ENCODE measurements at regions not wholly inside any gene's neighbourhood (a gene's known extent, or its start where the extent isn't known, plus 50 kb on each side); places are given as distances from the start of the nearest gene placed in this dataset.

DNA sequence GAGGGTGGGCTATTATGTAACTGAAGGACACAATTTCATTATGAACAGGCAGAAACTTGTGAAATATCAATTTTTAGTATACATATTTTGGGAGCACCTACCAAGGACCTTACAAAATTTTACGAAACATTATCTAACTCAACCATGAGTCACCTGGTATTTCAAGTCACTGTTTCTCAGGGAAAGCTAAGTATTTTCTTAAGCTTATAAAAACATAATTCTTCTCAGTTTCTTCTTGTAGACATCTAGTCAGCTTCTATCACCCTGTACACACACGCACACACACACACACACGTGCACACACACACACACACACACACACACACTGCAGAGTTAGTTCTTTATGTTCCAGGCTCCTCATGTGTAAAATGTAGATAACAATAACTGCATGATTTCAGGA lies 658.3 kb downstream of the TUSC7 start:
- no peaks in the 10 kb centered on the region for H3K27me3 ChIP-seq
- H3K9me3 ChIP-seq, result no peaks in the 10 kb centered on the region
- TF ChIP-seq, protein P1, sequence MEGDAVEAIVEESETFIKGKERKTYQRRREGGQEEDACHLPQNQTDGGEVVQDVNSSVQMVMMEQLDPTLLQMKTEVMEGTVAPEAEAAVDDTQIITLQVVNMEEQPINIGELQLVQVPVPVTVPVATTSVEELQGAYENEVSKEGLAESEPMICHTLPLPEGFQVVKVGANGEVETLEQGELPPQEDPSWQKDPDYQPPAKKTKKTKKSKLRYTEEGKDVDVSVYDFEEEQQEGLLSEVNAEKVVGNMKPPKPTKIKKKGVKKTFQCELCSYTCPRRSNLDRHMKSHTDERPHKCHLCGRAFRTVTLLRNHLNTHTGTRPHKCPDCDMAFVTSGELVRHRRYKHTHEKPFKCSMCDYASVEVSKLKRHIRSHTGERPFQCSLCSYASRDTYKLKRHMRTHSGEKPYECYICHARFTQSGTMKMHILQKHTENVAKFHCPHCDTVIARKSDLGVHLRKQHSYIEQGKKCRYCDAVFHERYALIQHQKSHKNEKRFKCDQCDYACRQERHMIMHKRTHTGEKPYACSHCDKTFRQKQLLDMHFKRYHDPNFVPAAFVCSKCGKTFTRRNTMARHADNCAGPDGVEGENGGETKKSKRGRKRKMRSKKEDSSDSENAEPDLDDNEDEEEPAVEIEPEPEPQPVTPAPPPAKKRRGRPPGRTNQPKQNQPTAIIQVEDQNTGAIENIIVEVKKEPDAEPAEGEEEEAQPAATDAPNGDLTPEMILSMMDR (IDR thresholded peaks at IDR 0.05), result no peak
- no peaks in the 10 kb centered on the region for H3K4me1 ChIP-seq
- H3K27ac ChIP-seq, result no peak overlapping the region
- DNase-seq, result no peak
- H3K36me3 ChIP-seq, result no peaks in the 10 kb centered on the region
- H3K4me3 ChIP-seq, result no peak overlapping the region
- intact Hi-C loops (cut with DNase I; ENCODE audit: low total_unique reads), result no loop called here

DNA sequence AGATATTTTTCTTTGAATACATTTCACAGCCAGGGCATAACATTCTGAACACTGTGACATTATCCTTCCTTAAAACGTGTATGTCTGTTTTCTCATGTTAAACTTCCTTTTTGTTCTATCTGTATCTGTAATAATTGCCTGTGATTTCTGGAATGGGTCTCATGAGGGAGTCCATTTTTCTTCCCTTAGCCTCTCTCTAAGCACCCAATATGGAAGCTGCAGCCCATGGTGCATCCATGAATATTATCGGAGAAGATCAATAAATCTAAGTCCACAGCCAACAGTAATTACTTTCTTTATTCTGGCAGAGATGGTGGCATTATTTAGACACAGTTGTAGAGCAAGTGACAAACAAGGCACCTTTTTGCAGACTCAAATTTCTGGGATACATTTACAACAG lies 671.1 kb downstream of the TUSC7 start:
- DNase-seq, result no peak
- TF ChIP-seq, protein P1 (IDR thresholded peaks at IDR 0.05), result no peak
- H3K36me3 ChIP-seq, result no peaks in the 10 kb centered on the region
- no peaks in the 10 kb centered on the region for H3K4me1 ChIP-seq
- no peak overlapping the region for H3K4me3 ChIP-seq
- H3K9me3 ChIP-seq, result no peaks in the 10 kb centered on the region
- no peaks in the 10 kb centered on the region for H3K27me3 ChIP-seq
- no peak overlapping the region for H3K27ac ChIP-seq
- intact Hi-C loops (cut with DNase I; ENCODE audit: low total_unique reads), result no loop called here

DNA sequence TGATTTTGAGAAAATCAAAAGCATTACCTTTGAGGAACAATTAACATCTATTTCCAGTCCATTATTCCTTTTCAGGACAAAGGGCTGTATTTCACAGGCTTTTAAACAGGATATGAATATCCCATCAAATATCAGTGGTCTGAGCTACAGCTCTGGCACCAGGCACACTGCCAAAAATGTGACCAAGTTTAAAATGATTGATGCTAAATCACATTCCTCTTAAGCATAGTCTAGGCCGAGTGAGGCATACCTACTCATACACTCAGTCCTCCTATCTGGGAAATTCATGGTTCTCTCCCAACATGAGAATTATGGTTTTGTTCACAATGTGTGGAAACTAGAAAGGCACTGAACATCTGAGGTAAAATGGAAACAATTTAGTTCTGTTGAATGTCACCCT lies 683.5 kb downstream of the TUSC7 start:
- H3K4me1 ChIP-seq, result no peaks in the 10 kb centered on the region
- H3K9me3 ChIP-seq, result no peaks in the 10 kb centered on the region
- TF ChIP-seq, protein P1 (IDR thresholded peaks at IDR 0.05), result no peak
- no peaks in the 10 kb centered on the region for H3K27me3 ChIP-seq
- intact Hi-C loops (cut with DNase I; ENCODE audit: low total_unique reads), result no loop called here
- H3K36me3 ChIP-seq, result no peaks in the 10 kb centered on the region
- no peak overlapping the region for H3K4me3 ChIP-seq
- H3K27ac ChIP-seq, result no peak overlapping the region
- no peak for DNase-seq

DNA sequence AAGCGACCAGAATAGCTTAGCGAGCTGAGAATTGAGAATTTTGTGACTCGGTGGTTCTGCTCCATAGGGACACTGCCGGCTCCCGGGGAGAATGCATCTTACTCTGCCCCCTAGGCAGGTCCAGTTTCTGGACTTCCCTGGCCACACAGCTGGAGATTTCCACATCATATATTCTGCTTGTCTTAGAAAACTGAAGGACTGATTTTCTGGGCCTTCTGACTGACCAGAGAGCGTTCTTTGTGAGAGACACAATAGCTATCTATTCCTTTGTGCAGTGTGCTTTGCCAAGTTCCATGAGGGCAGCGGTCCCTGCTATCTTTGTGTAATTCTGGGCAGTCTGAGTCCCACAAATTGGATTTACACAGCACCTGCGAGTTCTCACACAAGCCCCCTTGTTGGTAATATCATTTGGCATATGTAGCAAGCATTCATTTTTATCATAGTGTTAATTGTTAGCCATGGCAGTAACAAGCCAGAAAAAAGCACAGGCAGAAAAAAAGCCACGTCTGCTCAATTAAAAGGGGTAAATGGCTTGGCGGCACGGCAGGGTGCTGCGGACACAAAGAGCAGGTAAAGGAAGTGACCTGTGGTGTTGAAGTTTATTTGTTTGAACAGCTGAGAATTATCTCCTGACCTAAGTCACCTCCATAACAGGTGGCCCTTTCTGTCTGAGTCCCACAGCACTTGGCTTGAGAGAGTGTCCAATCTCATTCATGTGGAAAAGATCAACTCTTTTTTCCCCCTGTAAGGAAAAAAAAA lies 688.7 kb downstream of the TUSC7 start:
- no peak overlapping the region for H3K27ac ChIP-seq
- H3K9me3 ChIP-seq, result no peaks in the 10 kb centered on the region
- H3K4me1 ChIP-seq, result no peaks in the 10 kb centered on the region
- intact Hi-C loops (cut with DNase I; ENCODE audit: low total_unique reads), result no loop called here
- H3K4me3 ChIP-seq, result no peak overlapping the region
- no peak for DNase-seq
- TF ChIP-seq, protein P1 (IDR thresholded peaks at IDR 0.05), result no peak
- H3K27me3 ChIP-seq, result no peaks in the 10 kb centered on the region
- H3K36me3 ChIP-seq, result no peaks in the 10 kb centered on the region

DNA sequence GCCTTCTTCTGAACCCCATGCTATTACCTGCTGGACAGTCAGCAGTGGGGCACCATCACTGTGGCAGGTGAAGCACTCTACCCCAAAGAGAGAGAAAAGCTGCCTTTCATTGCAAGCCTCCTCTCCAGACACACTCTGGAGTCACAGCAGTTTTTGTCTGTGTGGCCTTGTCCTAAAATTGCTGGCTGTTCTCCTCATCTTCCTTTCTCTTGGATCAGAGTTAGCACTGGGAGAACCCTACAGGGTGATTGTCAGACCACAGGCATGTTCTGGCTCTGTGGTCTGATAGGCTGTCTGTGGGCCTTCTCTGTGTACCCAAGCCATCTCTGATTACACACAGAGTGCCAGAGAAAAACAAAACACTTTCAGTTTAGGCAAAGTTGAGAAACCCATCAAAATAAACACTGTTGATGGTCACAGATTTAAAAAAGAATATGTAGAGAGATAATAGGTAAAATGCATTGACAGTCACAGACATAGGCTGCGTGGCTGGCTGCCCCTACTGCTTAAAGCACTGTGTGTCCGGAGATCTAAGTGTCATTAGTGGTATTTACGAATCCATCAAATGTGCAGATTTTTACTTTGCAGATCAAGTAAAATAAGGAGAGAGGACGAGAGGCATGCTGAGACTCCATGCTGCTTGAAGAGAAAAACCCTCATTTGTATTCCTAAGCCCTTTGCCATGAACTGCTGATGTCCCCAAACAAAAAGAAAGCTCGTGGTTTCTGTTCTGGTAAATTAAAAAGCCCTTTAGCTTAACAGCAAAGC lies 689.9 kb downstream of the TUSC7 start:
- no peak overlapping the region for H3K4me3 ChIP-seq
- TF ChIP-seq, protein P1 (IDR thresholded peaks at IDR 0.05), result no peak
- H3K36me3 ChIP-seq, result no peaks in the 10 kb centered on the region

More for the DNA sequence above, 689.9 kb downstream of the TUSC7 start:
- Histone ChIP-seq H3K9me3 (no peaks in the 10 kb centered on the region), H3K27me3 (no peaks in the 10 kb centered on the region), H3K4me1 (no peaks in the 10 kb centered on the region), H3K27ac (no peak overlapping the region)
- intact Hi-C loops (cut with DNase I; ENCODE audit: low total_unique reads), result no loop called here
- DNase-seq, result no peak
